K562 (cell line): ENCODE measurements at regions not wholly inside any gene's neighbourhood (a gene's known extent, or its start where the extent isn't known, plus 50 kb on each side); places are given as distances from the start of the nearest gene placed in this dataset.

Source experiments
- ATAC-seq: fragments of 200-7000 bp; cut with Tn5 transposase; 3 replicates; pipeline ENCODE4 v1.9.1; 2020; ENCODE audit warnings: moderate library complexity
- BruUV-seq: library from RNA; stranded (reverse); fragments of 400-500 nt; replicated peaks from 2 replicates; lab custom pipeline; 2021; lab: Mats Ljungman, UMichigan
- CTCF ChIA-PET: fragments of 300-600 bp; formaldehyde crosslinking; extraction: SDS; loops from one replicate; lab custom pipeline; 2021; ENCODE audit warnings: low intra/inter-chr PET ratio; lab: Yijun Ruan, JAX
- POLR2A ChIA-PET: fragments of 300-600, 350-650 bp; sonication (Branson Sonifier 250); formaldehyde crosslinking; extraction: SDS; loops from one replicate; lab custom pipeline; 2021; ENCODE audit warnings: antibody characterized with exemption, inconsistent platforms; lab: Yijun Ruan, JAX
- DNase-seq, 4 experiments: peaks; one replicate each; pipeline versions ENCODE4 v3.0.0 to v3.0.0-alpha.2; 2011 to 2018; ENCODE audit warnings: low spot score in 3 of 4, mixed read lengths in 3 of 4; ENCODE audit errors: extremely low read depth in 1 of 4
- FAIRE-seq: peaks from 2 replicates; lab custom pipeline; 2011; peaks lifted over from hg19 to GRCh38; lab: Jason Lieb, UNC
- H2AFZ ChIP-seq: 2 replicates; pipeline ENCODE4 v1.6.0; 2011; ENCODE audit warnings: low read depth, low read length, control low read depth, inconsistent platforms
- H3K27ac ChIP-seq: fragments of 200-600 bp; 3 replicates; pipeline ENCODE4 v1.8.0; 2011; ENCODE audit warnings: low read depth, mild to moderate bottlenecking, control low read depth, inconsistent platforms, low read length, moderate library complexity, mixed read lengths; ENCODE audit errors: extremely low read depth
- H3K27me3 ChIP-seq, 2 experiments: fragments of 300-600 bp in 1 of 2; 2 replicates in 1 of 2; 3 replicates in 1 of 2; pipeline versions ENCODE4 v1.6.0 to v1.8.0; 2011; ENCODE audit warnings: inconsistent platforms in 2 of 2, low read length in 2 of 2, mild to moderate bottlenecking in 1 of 2, mixed read lengths in 1 of 2, moderate library complexity in 1 of 2; ENCODE audit not compliant: control insufficient read depth in 2 of 2, insufficient read depth in 2 of 2
- H3K36me3 ChIP-seq: fragments of 300-600 bp; 3 replicates; pipeline ENCODE4 v1.8.0; 2011; ENCODE audit warnings: mild to moderate bottlenecking, low read length, inconsistent platforms; ENCODE audit not compliant: control insufficient read depth, insufficient read depth
- H3K4me1 ChIP-seq, 2 experiments: fragments of 200-600 bp in 1 of 2; replicated peaks in 1 of 2; 2 replicates in 1 of 2; 3 replicates in 1 of 2; pipeline versions ENCODE4 v1.5.1 to v1.8.0; 2011; ENCODE audit warnings: inconsistent platforms in 2 of 2, low read length in 2 of 2, mild to moderate bottlenecking in 1 of 2, mixed read lengths in 1 of 2, moderate library complexity in 1 of 2; ENCODE audit not compliant: control insufficient read depth in 2 of 2, insufficient read depth in 2 of 2
- H3K4me2 ChIP-seq: 2 replicates; pipeline ENCODE4 v1.6.1; 2011; ENCODE audit warnings: low read length, control low read depth, inconsistent platforms, mixed read lengths; ENCODE audit not compliant: insufficient read depth
- H3K4me3 ChIP-seq: fragments of 200-600 bp; sonication (generic), shearing (Covaris generic); 2 replicates; pipeline ENCODE4 v1.5.1; 2016; ENCODE audit warnings: control low read depth, inconsistent platforms
- H3K79me2 ChIP-seq: fragments of 200-600 bp; 3 replicates; pipeline ENCODE4 v1.8.0; 2011; ENCODE audit warnings: low read length, inconsistent platforms; ENCODE audit not compliant: control insufficient read depth, insufficient read depth
- H3K9ac ChIP-seq, 2 experiments: 2 replicates each; pipeline versions ENCODE4 v1.6.0 to v1.6.1; 2011; ENCODE audit warnings: low read depth in 2 of 2, low read length in 2 of 2, control low read depth in 1 of 2, inconsistent platforms in 1 of 2, mild to moderate bottlenecking in 1 of 2, mixed read lengths in 1 of 2; ENCODE audit not compliant: insufficient read depth in 1 of 2
- H3K9me1 ChIP-seq: one replicate; pipeline ENCODE4 v1.6.0; 2011; ENCODE audit warnings: inconsistent platforms, mild to moderate bottlenecking, low read length, moderate library complexity; ENCODE audit not compliant: control insufficient read depth, insufficient read depth
- H3K9me3 ChIP-seq: replicated peaks from 2 replicates; pipeline ENCODE4 v1.5.1; 2011; ENCODE audit warnings: low read depth, low read length, inconsistent platforms; ENCODE audit not compliant: control insufficient read depth, insufficient read depth
- H4K20me1 ChIP-seq: replicated peaks from 2 replicates; pipeline ENCODE4 v1.6.1; 2011; ENCODE audit warnings: low read length, inconsistent platforms, mixed read lengths; ENCODE audit not compliant: control insufficient read depth, insufficient read depth
- CREM ChIP-seq: IDR thresholded peaks from 2 replicates; pipeline ENCODE4 v1.6.1; 2014; ENCODE audit warnings: antibody characterized with exemption, low read depth
- NR2C1 ChIP-seq, 2 experiments: fragments of 450-650 bp; IDR thresholded peaks; 2 replicates each; pipeline ENCODE4 v1.6.1; 2017; ENCODE audit warnings: mild to moderate bottlenecking in 2 of 2, antibody characterized with exemption in 1 of 2, inconsistent platforms in 1 of 2, missing compliant biosample characterization in 1 of 2, missing genetic modification characterization in 1 of 2
- PYGO2 ChIP-seq: fragments of 450-650 bp; IDR thresholded peaks from 2 replicates; pipeline ENCODE4 v1.6.1; 2016; ENCODE audit warnings: mild to moderate bottlenecking, missing genetic modification characterization, moderate library complexity, missing compliant biosample characterization
- SIN3A ChIP-seq, 2 experiments: fragments of 150-350 bp in 1 of 2; IDR thresholded peaks; 2 replicates each; pipeline ENCODE4 v1.6.1; 2011 to 2016; ENCODE audit warnings: borderline replicate concordance in 2 of 2, low read depth in 2 of 2, low read length in 2 of 2, mild to moderate bottlenecking in 2 of 2, moderate library complexity in 2 of 2; ENCODE audit not compliant: control insufficient read depth in 1 of 2
- SLC30A9 ChIP-seq: fragments of 250-450 bp; sonication (Bioruptor Pico); IDR thresholded peaks from 2 replicates; pipeline ENCODE4 v1.8.0; 2022; ENCODE audit warnings: mild to moderate bottlenecking, moderate library complexity
- ZNF165 ChIP-seq: fragments of 250-450 bp; sonication (Bioruptor Pico); IDR thresholded peaks from 2 replicates; pipeline ENCODE4 v1.4.0; 2020; ENCODE audit warnings: borderline replicate concordance
- ZNF431 ChIP-seq: sonication (generic); formaldehyde crosslinking; IDR thresholded peaks from 2 replicates; pipeline ENCODE4 v1.8.0; 2022; ENCODE audit warnings: mild to moderate bottlenecking, missing genetic modification reagents
- ZZZ3 ChIP-seq: fragments of 450-650 bp; IDR thresholded peaks from 2 replicates; pipeline ENCODE4 v1.6.1; 2016; ENCODE audit warnings: antibody characterized with exemption, mild to moderate bottlenecking, moderate library complexity
- WGBS: fragments of 100-300 bp; shearing (Covaris generic); methylation state at CpG from one replicate; pipeline ENCODE4 v1.1.6; 2016; ENCODE audit warnings: low coverage, mixed read lengths; ENCODE audit not compliant: insufficient coverage; ENCODE audit errors: missing lambda C conversion rate; 5-methylcytosine and 5-hydroxymethylcytosine counted together
- in situ Hi-C: fragments of 300-500 bp; cut with MboI; formaldehyde crosslinking; loops from 4 replicates; pipeline ENCODE4 v1.15.0; 2018; ENCODE audit warnings: inconsistent platforms, mixed read lengths
- intact Hi-C: fragments of 100-400 bp; cut with micrococcal nuclease; formaldehyde crosslinking; loops from 2 replicates; pipeline ENCODE4 v1.14.2; 2022
- TF ChIP-seq, protein P1 (sequence below), 3 experiments: IDR thresholded peaks in 2 of 3; conservative IDR thresholded peaks in 1 of 3; 2 replicates each; pipeline ENCODE4 v1.5.1; 2011 to 2012; ENCODE audit warnings: low read length in 3 of 3, mild to moderate bottlenecking in 3 of 3, control low read depth in 2 of 3, improper control_type of control experiment in 1 of 3, inconsistent platforms in 1 of 3, low read depth in 1 of 3, mixed read lengths in 1 of 3, moderate library complexity in 1 of 3; ENCODE audit not compliant: insufficient read depth in 2 of 3
- TF ChIP-seq, protein P2 (sequence below): fragments of 250-450 bp; sonication (Bioruptor Pico); IDR thresholded peaks from 2 replicates; pipeline ENCODE4 v1.8.0; 2021; ENCODE audit warnings: moderate library complexity, mild to moderate bottlenecking, inconsistent platforms
- TF ChIP-seq, protein P3 (sequence below): sonication (generic); formaldehyde crosslinking; IDR thresholded peaks from 2 replicates; pipeline ENCODE4 v1.8.1; 2023; ENCODE audit warnings: mild to moderate bottlenecking, missing genetic modification reagents, moderate library complexity

DNA sequence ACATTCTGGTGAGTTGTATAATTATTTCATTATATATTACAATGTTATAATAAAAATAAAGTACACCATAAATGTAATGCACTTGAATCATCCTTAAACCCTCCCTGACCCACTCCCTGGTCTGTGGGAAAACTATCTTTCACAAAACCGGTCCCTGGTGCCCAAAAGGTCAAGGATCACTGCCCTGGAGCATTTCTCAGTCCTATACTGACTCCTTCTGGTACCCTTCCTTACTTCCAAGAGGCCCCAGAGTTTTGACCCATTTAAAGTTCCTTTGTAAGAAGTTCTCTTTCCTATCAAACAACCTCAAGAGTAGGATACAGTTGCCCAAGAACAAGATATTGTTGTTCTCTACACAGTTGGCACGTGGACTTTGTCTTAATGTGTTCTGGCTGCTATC, 88.9 kb upstream of the TRPM3 start:
- Histone ChIP-seq H3K27ac (no peak overlapping the region), H3K27me3 (no peaks in the 10 kb centered on the region), H3K4me1 (no peaks in the 10 kb centered on the region), H3K9me1 (no peaks in the 10 kb centered on the region)
- intact Hi-C loops, result no loop called here
- no peak for TF ChIP-seq CREM
- no peak for TF ChIP-seq NR2C1 (IDR thresholded peaks at IDR 0.05)
- TF ChIP-seq NR2C1 (tag; IDR thresholded peaks at IDR 0.05), result 0 out of 2 replicates have a peak, but pooled peaks have one; percentile 10
- TF ChIP-seq, protein P1, sequence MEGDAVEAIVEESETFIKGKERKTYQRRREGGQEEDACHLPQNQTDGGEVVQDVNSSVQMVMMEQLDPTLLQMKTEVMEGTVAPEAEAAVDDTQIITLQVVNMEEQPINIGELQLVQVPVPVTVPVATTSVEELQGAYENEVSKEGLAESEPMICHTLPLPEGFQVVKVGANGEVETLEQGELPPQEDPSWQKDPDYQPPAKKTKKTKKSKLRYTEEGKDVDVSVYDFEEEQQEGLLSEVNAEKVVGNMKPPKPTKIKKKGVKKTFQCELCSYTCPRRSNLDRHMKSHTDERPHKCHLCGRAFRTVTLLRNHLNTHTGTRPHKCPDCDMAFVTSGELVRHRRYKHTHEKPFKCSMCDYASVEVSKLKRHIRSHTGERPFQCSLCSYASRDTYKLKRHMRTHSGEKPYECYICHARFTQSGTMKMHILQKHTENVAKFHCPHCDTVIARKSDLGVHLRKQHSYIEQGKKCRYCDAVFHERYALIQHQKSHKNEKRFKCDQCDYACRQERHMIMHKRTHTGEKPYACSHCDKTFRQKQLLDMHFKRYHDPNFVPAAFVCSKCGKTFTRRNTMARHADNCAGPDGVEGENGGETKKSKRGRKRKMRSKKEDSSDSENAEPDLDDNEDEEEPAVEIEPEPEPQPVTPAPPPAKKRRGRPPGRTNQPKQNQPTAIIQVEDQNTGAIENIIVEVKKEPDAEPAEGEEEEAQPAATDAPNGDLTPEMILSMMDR (IDR thresholded peaks at IDR 0.05 in 2 of 3, conservative IDR thresholded peaks at IDR 0.05 in 1 of 3; ENCODE audit: insufficient read depth in 2 of 3, low read depth in 1 of 3, low read length in 3 of 3), result peak in 2 of 3 experiments; percentile 9 to 23; a peak in 1 of 6 replicates
- TF ChIP-seq, all 486 proteins: peak for 2
- H3K4me3 ChIP-seq, result no peak overlapping the region
- no peaks in the 10 kb centered on the region for H3K9me3 ChIP-seq
- H3K9ac ChIP-seq, result no peak overlapping the region
- ATAC-seq (no peak), FAIRE-seq (no peak), DNase-seq (no peak)
- no peak overlapping the region for H2AFZ ChIP-seq
- WGBS, result 0% methylated on average over 2 of the region's 2 CpGs
- no TSS peak for BruUV-seq
- no peaks in the 10 kb centered on the region for H4K20me1 ChIP-seq
- H3K79me2 ChIP-seq, result no peaks in the 10 kb centered on the region
- H3K36me3 ChIP-seq, result no peaks in the 10 kb centered on the region
- H3K4me2 ChIP-seq, result no peak overlapping the region
- in situ Hi-C loops, result no loop called here
- ChIA-PET POLR2A (no interaction called here), CTCF (no interaction called here)

DNA sequence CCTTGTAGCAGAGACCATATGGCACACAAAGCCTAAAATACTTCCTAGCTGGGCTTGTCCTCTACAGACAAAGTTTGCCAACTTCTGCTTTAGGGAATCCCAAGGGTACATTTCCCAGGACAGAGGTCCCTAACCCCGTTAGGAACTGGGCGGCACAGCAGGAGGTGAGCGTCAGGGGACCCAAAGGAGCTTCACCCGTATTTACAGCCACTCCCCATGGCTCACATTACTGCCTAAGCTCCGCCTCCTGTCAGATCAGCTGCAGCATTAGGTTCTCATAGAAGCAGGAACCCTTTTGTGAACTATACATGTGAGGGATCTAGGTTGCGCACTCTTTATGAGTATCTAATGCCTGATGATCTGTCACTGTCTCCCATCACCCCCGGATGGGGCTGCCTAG, 88.5 kb upstream of the TRPM3 start:
- intact Hi-C loops (no loop called here), in situ Hi-C loops (no loop called here)
- peak in 1 of 4 experiments; percentile 8 for DNase-seq
- no peak for FAIRE-seq
- H2AFZ ChIP-seq, result no peak overlapping the region
- no peaks in the 10 kb centered on the region for H3K9me3 ChIP-seq
- 2% methylated on average over 6 of the region's 7 CpGs for WGBS
- no peaks in the 10 kb centered on the region for H3K4me1 ChIP-seq
- no peaks in the 10 kb centered on the region for H3K9me1 ChIP-seq
- H3K27me3 ChIP-seq, result no peaks in the 10 kb centered on the region
- no peak overlapping the region for H3K27ac ChIP-seq
- no TSS peak for BruUV-seq
- no peak overlapping the region for H3K4me2 ChIP-seq
- CTCF ChIA-PET, result no interaction called here
- H3K36me3 ChIP-seq, result no peaks in the 10 kb centered on the region
- H4K20me1 ChIP-seq, result no peaks in the 10 kb centered on the region
- ATAC-seq, result peak; percentile 58
- no peaks in the 10 kb centered on the region for H3K79me2 ChIP-seq
- no peak overlapping the region for H3K4me3 ChIP-seq
- H3K9ac ChIP-seq, result no peak overlapping the region
- POLR2A ChIA-PET, result no interaction called here
- TF ChIP-seq ZNF431 (no peak), SIN3A (IDR thresholded peaks at IDR 0.05; ENCODE audit: borderline replicate concordance in 2 of 2, control insufficient read depth in 1 of 2, low read depth in 2 of 2, low read length in 2 of 2) (no peak), ZZZ3 (no peak), ZNF165 (no peak), PYGO2 (tag) (no peak), SLC30A9 (CRISPR knock-in tag) (no peak)
- TF ChIP-seq, protein P2, sequence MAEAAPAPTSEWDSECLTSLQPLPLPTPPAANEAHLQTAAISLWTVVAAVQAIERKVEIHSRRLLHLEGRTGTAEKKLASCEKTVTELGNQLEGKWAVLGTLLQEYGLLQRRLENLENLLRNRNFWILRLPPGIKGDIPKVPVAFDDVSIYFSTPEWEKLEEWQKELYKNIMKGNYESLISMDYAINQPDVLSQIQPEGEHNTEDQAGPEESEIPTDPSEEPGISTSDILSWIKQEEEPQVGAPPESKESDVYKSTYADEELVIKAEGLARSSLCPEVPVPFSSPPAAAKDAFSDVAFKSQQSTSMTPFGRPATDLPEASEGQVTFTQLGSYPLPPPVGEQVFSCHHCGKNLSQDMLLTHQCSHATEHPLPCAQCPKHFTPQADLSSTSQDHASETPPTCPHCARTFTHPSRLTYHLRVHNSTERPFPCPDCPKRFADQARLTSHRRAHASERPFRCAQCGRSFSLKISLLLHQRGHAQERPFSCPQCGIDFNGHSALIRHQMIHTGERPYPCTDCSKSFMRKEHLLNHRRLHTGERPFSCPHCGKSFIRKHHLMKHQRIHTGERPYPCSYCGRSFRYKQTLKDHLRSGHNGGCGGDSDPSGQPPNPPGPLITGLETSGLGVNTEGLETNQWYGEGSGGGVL (CRISPR knock-in tag), result no peak
- TF ChIP-seq, protein P3, sequence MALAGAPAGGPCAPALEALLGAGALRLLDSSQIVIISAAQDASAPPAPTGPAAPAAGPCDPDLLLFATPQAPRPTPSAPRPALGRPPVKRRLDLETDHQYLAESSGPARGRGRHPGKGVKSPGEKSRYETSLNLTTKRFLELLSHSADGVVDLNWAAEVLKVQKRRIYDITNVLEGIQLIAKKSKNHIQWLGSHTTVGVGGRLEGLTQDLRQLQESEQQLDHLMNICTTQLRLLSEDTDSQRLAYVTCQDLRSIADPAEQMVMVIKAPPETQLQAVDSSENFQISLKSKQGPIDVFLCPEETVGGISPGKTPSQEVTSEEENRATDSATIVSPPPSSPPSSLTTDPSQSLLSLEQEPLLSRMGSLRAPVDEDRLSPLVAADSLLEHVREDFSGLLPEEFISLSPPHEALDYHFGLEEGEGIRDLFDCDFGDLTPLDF (CRISPR knock-in tag), result no peak
